ENCODE measurements at regions not wholly inside any gene's neighbourhood (a gene's known extent, or its start where the extent isn't known, plus 50 kb on each side); places are given as distances from the start of the nearest gene placed in this dataset.

GRCh38 chr9:30239878-30240277, 2144.6 kb upstream of the ACO1 start:
- no peak overlapping the region for H3K27ac ChIP-seq (replicated peaks in 1 of 4)
- H3K4me1 ChIP-seq, result no peaks in the 10 kb centered on the region
- H3K4me3 ChIP-seq, result no peak overlapping the region
- no peaks in the 10 kb centered on the region for H3K9me3 ChIP-seq
- 70% methylated on average over 2 of the region's 2 CpGs for WGBS
- no peaks in the 10 kb centered on the region for H3K36me3 ChIP-seq
- H3K27me3 ChIP-seq, result peaks cover 0 to 3% (median 0%) of the 10 kb centered on the region in 4 donors
- TF ChIP-seq POLR2A (IDR thresholded peaks at IDR 0.05; ENCODE audit: low read depth) (no peak), CTCF (IDR thresholded peaks at IDR 0.05) (no peak), EP300 (IDR thresholded peaks at IDR 0.05) (no peak), POLR2AphosphoS5 (IDR thresholded peaks at IDR 0.05) (no peak)
- intact Hi-C loops (cut with DNase I), result no loop called here
- DNase-seq (ENCODE audit: extremely low spot score), result no peak

- Histone ChIP-seq H3K9me3 (no peaks in the 10 kb centered on the region), H3K27me3 (no peaks in the 10 kb centered on the region), H3K36me3 (no peaks in the 10 kb centered on the region), H3K27ac (replicated peaks in 1 of 4) (no peak overlapping the region), H3K4me3 (no peak overlapping the region), H3K4me1 (no peaks in the 10 kb centered on the region)
- TF ChIP-seq POLR2A (IDR thresholded peaks at IDR 0.05; ENCODE audit: low read depth), result no peak
- no peak for TF ChIP-seq EP300 (IDR thresholded peaks at IDR 0.05)
- TF ChIP-seq CTCF (IDR thresholded peaks at IDR 0.05), result no peak
- no peak for TF ChIP-seq POLR2AphosphoS5 (IDR thresholded peaks at IDR 0.05)
- no peak for DNase-seq (ENCODE audit: extremely low spot score)
- intact Hi-C loops (cut with DNase I), result no loop called here
Measured at GRCh38 chr9:30243467-30243866, 2141.0 kb upstream of the ACO1 start.

DNA sequence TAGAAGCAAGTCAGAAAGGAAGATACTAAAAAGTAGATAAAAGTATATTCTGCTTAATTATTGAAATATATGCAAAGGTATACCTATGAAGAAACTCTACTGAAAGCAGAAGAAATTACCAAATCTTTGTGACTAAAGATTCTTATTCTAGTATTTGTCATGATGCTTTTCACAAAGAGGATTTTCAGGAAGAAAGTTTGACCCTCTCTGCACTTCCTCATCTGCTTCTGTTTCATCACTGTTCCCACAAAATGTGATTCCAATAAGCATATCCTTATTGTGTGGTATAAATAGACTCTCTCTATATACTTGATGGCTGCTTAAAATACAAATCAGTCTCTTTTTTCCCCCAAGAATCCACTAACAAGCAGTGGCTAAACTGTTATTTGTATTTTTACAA, 2139.6 kb upstream of the ACO1 start:
- TF ChIP-seq CTCF (IDR thresholded peaks at IDR 0.05), result no peak
- TF ChIP-seq EP300 (IDR thresholded peaks at IDR 0.05), result no peak
- TF ChIP-seq POLR2AphosphoS5 (IDR thresholded peaks at IDR 0.05), result no peak
- no peak for TF ChIP-seq POLR2A (IDR thresholded peaks at IDR 0.05; ENCODE audit: low read depth)
- intact Hi-C loops (cut with DNase I), result no loop called here

GRCh38 chr9:30250872-30251271, 2133.6 kb upstream of the ACO1 start:
- no peaks in the 10 kb centered on the region for H3K27me3 ChIP-seq
- H3K4me3 ChIP-seq, result no peak overlapping the region
- H3K27ac ChIP-seq (replicated peaks in 1 of 4), result no peak overlapping the region
- no peaks in the 10 kb centered on the region for H3K36me3 ChIP-seq
- no peak for DNase-seq (ENCODE audit: extremely low spot score)
- intact Hi-C loops (cut with DNase I), result no loop called here
- H3K9me3 ChIP-seq, result no peaks in the 10 kb centered on the region
- TF ChIP-seq POLR2AphosphoS5 (IDR thresholded peaks at IDR 0.05) (no peak), EP300 (IDR thresholded peaks at IDR 0.05) (no peak), POLR2A (IDR thresholded peaks at IDR 0.05; ENCODE audit: low read depth) (no peak), CTCF (IDR thresholded peaks at IDR 0.05) (no peak)
- H3K4me1 ChIP-seq, result no peaks in the 10 kb centered on the region
- WGBS, result 53% methylated on average over 1 of the region's 1 CpG

More for the DNA sequence above, 2139.6 kb upstream of the ACO1 start:
- no peak overlapping the region for H3K27ac ChIP-seq (replicated peaks in 1 of 4)
- H3K9me3 ChIP-seq, result no peaks in the 10 kb centered on the region
- H3K4me1 ChIP-seq, result no peaks in the 10 kb centered on the region
- no peak overlapping the region for H3K4me3 ChIP-seq
- no peak for DNase-seq (ENCODE audit: extremely low spot score)
- H3K36me3 ChIP-seq, result no peaks in the 10 kb centered on the region
- H3K27me3 ChIP-seq, result no peaks in the 10 kb centered on the region

DNA sequence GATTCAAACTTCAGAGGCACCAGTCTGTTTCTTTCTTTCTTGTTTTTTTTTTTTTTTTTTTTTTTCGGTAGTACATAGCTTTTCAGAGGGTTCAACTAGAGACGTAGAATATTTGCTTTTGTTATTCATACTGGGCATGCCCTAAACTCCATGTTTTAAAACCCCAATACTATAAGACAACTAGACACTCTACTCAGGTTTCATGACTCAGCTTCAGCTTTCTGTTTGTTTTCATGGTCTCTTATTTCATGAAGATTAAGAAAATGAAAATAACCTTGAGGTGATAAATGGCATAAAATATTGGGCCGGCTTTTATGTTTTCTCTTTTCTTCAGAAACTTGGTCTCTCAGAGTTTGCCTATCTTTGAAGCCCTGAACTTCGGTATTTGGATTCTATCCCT, 2126.3 kb upstream of the ACO1 start:
- intact Hi-C loops (cut with DNase I), result no loop called here

More for the DNA sequence above, 2126.3 kb upstream of the ACO1 start:
- no peak overlapping the region for H3K4me3 ChIP-seq
- no peaks in the 10 kb centered on the region for H3K27me3 ChIP-seq
- no peaks in the 10 kb centered on the region for H3K4me1 ChIP-seq
- 84% methylated on average over 4 of the region's 4 CpGs for WGBS
- no peak for DNase-seq (ENCODE audit: extremely low spot score)
- H3K27ac ChIP-seq (replicated peaks in 1 of 4), result no peak overlapping the region
- no peaks in the 10 kb centered on the region for H3K36me3 ChIP-seq
- H3K9me3 ChIP-seq, result peaks cover 0 to 4% (median 0%) of the 10 kb centered on the region in 4 donors
- TF ChIP-seq POLR2A (IDR thresholded peaks at IDR 0.05; ENCODE audit: low read depth) (no peak), CTCF (IDR thresholded peaks at IDR 0.05) (no peak), POLR2AphosphoS5 (IDR thresholded peaks at IDR 0.05) (no peak), EP300 (IDR thresholded peaks at IDR 0.05) (no peak)

Data from esophagus muscularis mucosa (tissue), 4 donors.